MM.1S (cell line): ENCODE measurements at regions not wholly inside any gene's neighbourhood (a gene's known extent, or its start where the extent isn't known, plus 50 kb on each side); places are given as distances from the start of the nearest gene placed in this dataset.

Experiments used
- DNase-seq: peaks from one replicate; pipeline ENCODE4 v3.0.0-alpha.2; 2015
- H2AFZ ChIP-seq: fragments of 300-600 bp; sonication (generic); 2 replicates; pipeline ENCODE4 v1.6.0; 2016; ENCODE audit warnings: antibody characterized with exemption, low read length
- H3F3A ChIP-seq: fragments of 300-600 bp; sonication (generic); 2 replicates; pipeline ENCODE4 v1.6.1; 2016; ENCODE audit warnings: mild to moderate bottlenecking, antibody characterized with exemption, low read length, moderate library complexity, mixed read lengths; ENCODE audit not compliant: insufficient read depth
- H3K27ac ChIP-seq: fragments of 300-600 bp; sonication (generic); 2 replicates; pipeline ENCODE4 v1.5.1; 2016; ENCODE audit warnings: mild to moderate bottlenecking, low read length
- H3K27me3 ChIP-seq: fragments of 300-600 bp; sonication (generic); replicated peaks from 2 replicates; pipeline ENCODE4 v1.6.0; 2016; ENCODE audit warnings: low read length; ENCODE audit not compliant: insufficient read depth
- H3K36me3 ChIP-seq: fragments of 300-600 bp; sonication (generic); replicated peaks from 2 replicates; pipeline ENCODE4 v1.6.1; 2016; ENCODE audit warnings: mild to moderate bottlenecking, low read length, mixed read lengths; ENCODE audit not compliant: insufficient read depth
- H3K4me1 ChIP-seq: fragments of 300-600 bp; sonication (generic); 2 replicates; pipeline ENCODE4 v1.6.1; 2016; ENCODE audit warnings: low read length, mixed read lengths
- H3K4me2 ChIP-seq: fragments of 300-600 bp; sonication (generic); 2 replicates; pipeline ENCODE4 v1.6.0; 2016; ENCODE audit warnings: low read depth, low read length
- H3K4me3 ChIP-seq: fragments of 300-600 bp; sonication (generic); 2 replicates; pipeline ENCODE4 v1.5.1; 2016; ENCODE audit warnings: low read length, mixed read lengths
- H3K79me2 ChIP-seq: fragments of 300-600 bp; sonication (generic); 2 replicates; pipeline ENCODE4 v1.6.1; 2016; ENCODE audit warnings: mixed run types, low read length, mixed read lengths
- H3K9ac ChIP-seq: fragments of 300-600 bp; sonication (generic); 2 replicates; pipeline ENCODE4 v1.6.1; 2016; ENCODE audit warnings: low read length, mixed read lengths
- H3K9me2 ChIP-seq: fragments of 300-600 bp; sonication (generic); replicated peaks from 2 replicates; pipeline ENCODE4 v1.6.1; 2016; ENCODE audit warnings: mild to moderate bottlenecking, low read length, mixed read lengths; ENCODE audit not compliant: insufficient read depth
- H3K9me3 ChIP-seq: fragments of 300-600 bp; sonication (generic); replicated peaks from 2 replicates; pipeline ENCODE4 v1.6.1; 2016; ENCODE audit warnings: mild to moderate bottlenecking, low read length, mixed read lengths; ENCODE audit not compliant: insufficient read depth
- H4K20me1 ChIP-seq: fragments of 300-600 bp; sonication (generic); 2 replicates; pipeline ENCODE4 v1.6.1; 2016; ENCODE audit warnings: mild to moderate bottlenecking, low read length, moderate library complexity, mixed read lengths; ENCODE audit not compliant: insufficient read depth
- EZH2 ChIP-seq: fragments of 300-600 bp; sonication (generic); optimal IDR thresholded peaks from 2 replicates; pipeline ENCODE3; 2017; ENCODE audit warnings: low read depth, mild to moderate bottlenecking, antibody characterized with exemption, low read length, mixed read lengths
- EZH2phosphoT487 ChIP-seq: fragments of 300-600 bp; sonication (generic); IDR thresholded peaks from 2 replicates; pipeline ENCODE4 v1.6.1; 2018; ENCODE audit warnings: antibody characterized with exemption, low read length
- TF ChIP-seq, protein P1 (sequence below): fragments of 300-600 bp; sonication (generic); IDR thresholded peaks from 2 replicates; pipeline ENCODE4 v1.5.1; 2016; ENCODE audit warnings: antibody characterized with exemption, low read length, mixed read lengths

DNA sequence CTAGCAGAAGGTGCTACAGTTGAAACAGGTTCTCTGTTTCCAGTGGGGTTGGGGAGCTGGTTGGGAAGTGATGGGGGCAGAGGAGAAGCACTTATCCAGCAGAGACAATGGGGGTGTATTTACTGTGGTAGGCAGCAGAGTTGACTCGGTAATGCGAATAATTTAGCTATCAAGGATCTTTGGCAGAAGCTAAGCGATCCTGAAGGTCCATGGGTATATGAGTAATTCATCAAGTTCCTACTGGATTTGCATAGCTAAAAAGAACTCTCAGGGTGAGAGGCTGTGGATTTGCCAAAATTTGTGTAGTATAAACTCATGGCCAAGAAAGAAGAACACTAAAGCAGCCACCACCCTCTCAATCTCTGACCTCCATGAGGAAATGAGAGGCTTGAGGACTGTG, 61.2 kb upstream of the EGFLAM start:
- H3K27ac ChIP-seq, result no peak overlapping the region
- H3K9ac ChIP-seq, result no peak overlapping the region
- H3F3A ChIP-seq, result no peaks in the 10 kb centered on the region
- H3K36me3 ChIP-seq, result no peaks in the 10 kb centered on the region
- H3K4me2 ChIP-seq, result no peak overlapping the region
- no peak for DNase-seq
- H3K4me1 ChIP-seq, result no peaks in the 10 kb centered on the region
- no peaks in the 10 kb centered on the region for H3K9me3 ChIP-seq
- H3K27me3 ChIP-seq, result no peaks in the 10 kb centered on the region
- no peak overlapping the region for H2AFZ ChIP-seq
- no peak for TF ChIP-seq EZH2phosphoT487
- TF ChIP-seq EZH2, result no peak
- TF ChIP-seq, protein P1, sequence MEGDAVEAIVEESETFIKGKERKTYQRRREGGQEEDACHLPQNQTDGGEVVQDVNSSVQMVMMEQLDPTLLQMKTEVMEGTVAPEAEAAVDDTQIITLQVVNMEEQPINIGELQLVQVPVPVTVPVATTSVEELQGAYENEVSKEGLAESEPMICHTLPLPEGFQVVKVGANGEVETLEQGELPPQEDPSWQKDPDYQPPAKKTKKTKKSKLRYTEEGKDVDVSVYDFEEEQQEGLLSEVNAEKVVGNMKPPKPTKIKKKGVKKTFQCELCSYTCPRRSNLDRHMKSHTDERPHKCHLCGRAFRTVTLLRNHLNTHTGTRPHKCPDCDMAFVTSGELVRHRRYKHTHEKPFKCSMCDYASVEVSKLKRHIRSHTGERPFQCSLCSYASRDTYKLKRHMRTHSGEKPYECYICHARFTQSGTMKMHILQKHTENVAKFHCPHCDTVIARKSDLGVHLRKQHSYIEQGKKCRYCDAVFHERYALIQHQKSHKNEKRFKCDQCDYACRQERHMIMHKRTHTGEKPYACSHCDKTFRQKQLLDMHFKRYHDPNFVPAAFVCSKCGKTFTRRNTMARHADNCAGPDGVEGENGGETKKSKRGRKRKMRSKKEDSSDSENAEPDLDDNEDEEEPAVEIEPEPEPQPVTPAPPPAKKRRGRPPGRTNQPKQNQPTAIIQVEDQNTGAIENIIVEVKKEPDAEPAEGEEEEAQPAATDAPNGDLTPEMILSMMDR, result no peak
- no peaks in the 10 kb centered on the region for H3K9me2 ChIP-seq
- no peaks in the 10 kb centered on the region for H4K20me1 ChIP-seq
- H3K4me3 ChIP-seq, result no peak overlapping the region
- no peaks in the 10 kb centered on the region for H3K79me2 ChIP-seq

DNA sequence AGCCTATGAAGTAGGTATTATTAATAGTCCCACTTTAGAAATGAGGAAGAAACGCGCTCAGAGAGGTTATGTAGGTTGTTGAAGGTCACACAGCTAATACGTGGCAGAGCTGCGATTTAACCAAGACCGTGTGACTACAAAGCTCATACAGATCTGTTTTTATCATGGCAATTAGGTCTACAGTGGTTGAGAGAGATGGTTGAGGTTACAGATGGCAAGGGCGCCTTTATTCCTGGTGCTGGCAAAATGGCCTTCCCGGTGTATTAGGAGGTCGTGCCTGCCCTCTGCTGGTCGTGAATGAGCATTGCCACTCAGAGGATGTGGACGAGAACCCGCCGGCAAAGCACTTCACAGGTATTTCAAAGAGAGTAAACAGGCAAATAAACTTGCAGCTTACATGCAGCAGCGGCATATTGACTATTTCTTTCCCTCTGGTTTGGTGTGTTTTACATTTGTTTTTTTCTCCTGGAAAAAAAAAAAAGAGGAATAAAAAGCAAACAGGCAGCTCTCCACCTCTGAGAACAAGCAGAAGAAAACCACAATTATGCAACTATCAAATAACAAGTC, 65.3 kb upstream of the EGFLAM start:
- Histone ChIP-seq H3K9me2 (no peaks in the 10 kb centered on the region), H2AFZ (0 out of 2 replicates have a peak overlapping the region, but pooled peaks have one; percentile 12), H3F3A (no peaks in the 10 kb centered on the region), H3K9me3 (no peaks in the 10 kb centered on the region), H3K79me2 (no peaks in the 10 kb centered on the region), H3K4me1 (no peaks in the 10 kb centered on the region), H3K27me3 (no peaks in the 10 kb centered on the region), H3K4me3 (no peak overlapping the region), H3K27ac (no peak overlapping the region), H3K4me2 (no peak overlapping the region), H4K20me1 (no peaks in the 10 kb centered on the region), H3K9ac (no peak overlapping the region), H3K36me3 (no peaks in the 10 kb centered on the region)
- peak; percentile 69 for DNase-seq
- TF ChIP-seq, protein P1, result peak; percentile 85
- TF ChIP-seq EZH2phosphoT487, result no peak

DNA sequence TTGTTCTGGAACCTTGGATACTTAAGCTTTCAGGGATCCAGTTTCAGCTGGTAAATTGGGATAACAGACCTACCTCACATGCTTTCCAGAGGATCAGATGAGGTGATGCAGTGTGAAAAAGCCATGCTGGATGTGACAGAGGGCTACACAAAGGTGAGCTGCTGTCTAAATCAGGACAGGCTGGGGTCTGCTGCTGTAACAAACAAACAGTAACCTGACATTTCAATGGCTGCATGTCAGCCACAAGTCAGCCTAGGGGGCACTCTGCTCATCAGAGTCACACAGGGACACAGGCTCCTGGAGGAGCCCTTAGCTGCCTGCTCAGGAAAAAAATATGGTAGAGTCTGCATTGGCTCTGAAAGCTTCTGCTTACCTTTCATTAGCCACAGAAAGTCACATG, 66.7 kb upstream of the EGFLAM start:
- Histone ChIP-seq H3K9me2 (no peaks in the 10 kb centered on the region), H3K79me2 (no peaks in the 10 kb centered on the region), H3K4me3 (no peak overlapping the region), H3K9ac (no peak overlapping the region), H3K36me3 (no peaks in the 10 kb centered on the region), H2AFZ (no peak overlapping the region), H3F3A (no peaks in the 10 kb centered on the region), H3K9me3 (no peaks in the 10 kb centered on the region), H4K20me1 (no peaks in the 10 kb centered on the region), H3K4me2 (no peak overlapping the region), H3K27me3 (no peaks in the 10 kb centered on the region), H3K27ac (no peak overlapping the region), H3K4me1 (no peaks in the 10 kb centered on the region)
- no peak for DNase-seq
- no peak for TF ChIP-seq EZH2
- TF ChIP-seq, protein P1, result no peak
- no peak for TF ChIP-seq EZH2phosphoT487
